Left kidney (tissue), 1 donor: ENCODE measurements at regions not wholly inside any gene's neighbourhood (a gene's known extent, or its start where the extent isn't known, plus 50 kb on each side); places are given as distances from the start of the nearest gene placed in this dataset.
"Not testable (repeated sequence)": the region's sequence is repeated elsewhere in the genome, so short reads cannot be mapped to it uniquely, and the experiment has no call there.

Source experiments
- DNase-seq: peaks from one replicate; pipeline ENCODE4 v3.0.0-alpha.2; 2013

DNA sequence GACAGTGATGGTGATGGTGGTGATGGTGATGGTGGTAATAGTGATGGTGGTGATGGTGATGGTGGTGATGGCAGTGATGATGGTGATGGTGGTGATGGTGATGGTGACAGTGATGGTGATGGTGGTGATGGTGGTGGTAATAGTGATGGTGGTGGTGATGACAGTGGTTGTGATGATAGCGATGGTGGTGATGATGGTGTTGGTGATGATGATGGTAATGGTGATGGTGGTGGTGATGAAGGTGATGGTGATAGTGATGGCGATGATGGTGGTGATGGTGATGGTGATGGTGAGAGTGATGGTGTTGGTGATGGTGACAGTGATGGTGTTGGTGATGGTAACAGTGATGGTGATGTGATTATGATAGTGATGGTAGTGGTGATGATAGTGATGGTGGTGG, 94.3 kb downstream of the ASB1 start:
- no peak for DNase-seq

GRCh38 chr2:238521870-238522269, 95.1 kb downstream of the ASB1 start:
- no peak for DNase-seq

- DNase-seq = peak; percentile 51
Observed at GRCh38 chr2:238523158-238524110, 96.7 kb downstream of the ASB1 start.

DNA sequence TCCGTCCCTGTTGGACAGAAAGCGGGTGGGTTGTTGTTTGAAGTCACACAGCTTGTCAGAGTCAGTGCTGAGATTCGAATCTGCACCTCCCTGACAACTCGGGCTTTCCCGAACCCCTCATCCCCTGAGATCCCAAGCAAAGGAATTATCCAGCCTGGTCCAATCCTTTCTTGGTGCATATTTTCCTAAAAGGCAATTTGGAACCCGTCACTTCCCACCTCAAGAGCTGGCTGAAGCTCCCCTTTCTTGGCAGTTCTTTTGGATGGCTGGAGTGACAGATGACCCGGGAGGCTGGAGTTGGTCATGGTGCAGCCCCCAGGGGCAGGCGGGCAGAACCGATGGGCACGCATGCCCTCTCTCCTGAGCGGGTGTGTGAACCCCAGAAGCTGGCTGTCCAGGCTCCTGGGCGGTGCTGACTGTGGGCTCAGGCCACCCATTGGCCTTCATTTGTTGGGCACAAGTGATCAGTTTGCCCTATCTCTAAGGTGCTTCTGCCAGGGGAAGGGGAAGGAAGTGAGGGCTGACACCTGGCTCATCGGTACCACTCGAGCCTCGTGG, 97.8 kb downstream of the ASB1 start:
- no peak for DNase-seq

- no peak for DNase-seq
Observed at GRCh38 chr2:238525990-238526389, 99.3 kb downstream of the ASB1 start.

GRCh38 chr2:238527565-238527964, 100.8 kb downstream of the ASB1 start:
- DNase-seq = no peak

DNA sequence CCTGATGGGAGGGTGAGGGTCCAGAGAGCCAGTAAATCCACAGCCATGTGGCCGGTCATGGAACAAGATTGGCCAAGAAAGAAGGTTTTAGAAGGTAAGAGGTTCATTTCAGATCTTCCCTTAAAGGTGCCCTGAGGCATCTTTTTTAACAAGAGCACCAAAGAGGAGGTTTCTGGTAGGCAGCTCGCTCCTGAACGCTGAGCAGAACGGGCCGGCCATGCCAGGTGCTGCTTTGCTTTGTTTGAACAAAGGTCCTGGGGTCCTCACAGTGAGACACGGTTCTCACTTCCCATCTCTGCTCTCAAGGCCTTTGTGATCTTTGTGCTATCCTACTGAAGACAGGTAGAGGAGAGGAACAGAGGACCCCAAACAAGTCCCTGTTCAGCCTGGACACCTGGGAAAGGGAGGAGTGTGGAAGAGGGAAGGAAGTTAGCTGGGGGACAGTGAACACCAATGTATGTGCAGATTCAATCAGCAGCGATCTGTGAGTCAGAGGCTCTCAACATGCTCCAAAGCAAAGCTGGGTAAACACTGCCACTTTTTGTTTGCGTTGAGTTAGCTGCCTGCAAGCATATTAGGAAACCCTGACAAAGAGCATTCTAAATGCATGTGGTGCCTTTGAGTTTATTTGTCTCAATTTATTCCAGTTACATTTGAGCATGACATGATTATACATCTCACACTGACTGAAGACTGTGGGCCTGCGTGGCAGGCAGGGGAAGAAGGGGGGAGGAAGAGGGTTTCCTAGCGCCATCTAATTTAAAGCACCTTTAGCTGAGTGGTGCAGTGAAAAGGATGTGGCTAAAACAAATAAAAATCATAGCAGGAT, 102.4 kb downstream of the ASB1 start:
- no peak for DNase-seq

GRCh38 chr2:238531017-238531645, 104.4 kb downstream of the ASB1 start:
- not testable (repeated sequence) for DNase-seq

DNA sequence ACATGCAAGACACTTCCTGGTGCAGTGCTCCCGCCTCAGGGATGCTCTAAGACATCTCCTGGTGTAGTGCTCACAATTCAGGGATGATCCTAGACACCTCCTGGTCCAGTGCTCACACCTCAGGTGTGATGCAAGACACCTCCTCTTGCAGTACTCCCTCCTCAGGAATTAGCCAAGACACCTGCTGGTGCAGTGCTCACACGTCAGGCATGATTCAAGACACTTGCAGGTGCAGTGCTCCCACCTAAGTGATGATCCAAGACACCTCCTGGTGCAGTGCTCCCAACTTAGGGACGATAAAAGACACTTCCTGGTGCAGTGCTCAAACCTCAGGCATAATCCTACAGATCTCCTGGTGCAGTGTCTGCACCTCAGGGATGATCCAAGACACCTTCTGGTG, 117.0 kb downstream of the ASB1 start:
- DNase-seq = not testable (repeated sequence)

GRCh38 chr2:238548902-238549462, 122.3 kb downstream of the ASB1 start:
- DNase-seq = no peak

DNA sequence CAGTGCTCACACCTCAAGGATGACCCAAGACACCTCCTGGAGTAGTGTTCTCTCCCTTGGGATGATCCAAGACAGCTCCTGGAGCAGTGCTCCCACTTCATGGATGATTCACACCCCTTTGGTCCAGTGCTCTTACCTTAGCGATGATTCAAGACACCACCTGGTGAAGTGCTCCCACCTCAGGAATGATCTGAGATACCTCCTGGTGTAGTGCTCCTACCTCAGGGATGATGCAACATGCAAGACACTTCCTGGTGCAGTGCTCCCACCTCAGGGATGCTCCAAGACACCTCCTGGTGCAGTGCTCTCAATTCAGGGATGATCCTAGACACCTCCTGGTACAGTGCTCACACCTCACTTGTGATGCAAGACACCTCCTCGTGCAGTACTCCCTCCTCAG, 123.1 kb downstream of the ASB1 start:
- DNase-seq = no peak

DNA sequence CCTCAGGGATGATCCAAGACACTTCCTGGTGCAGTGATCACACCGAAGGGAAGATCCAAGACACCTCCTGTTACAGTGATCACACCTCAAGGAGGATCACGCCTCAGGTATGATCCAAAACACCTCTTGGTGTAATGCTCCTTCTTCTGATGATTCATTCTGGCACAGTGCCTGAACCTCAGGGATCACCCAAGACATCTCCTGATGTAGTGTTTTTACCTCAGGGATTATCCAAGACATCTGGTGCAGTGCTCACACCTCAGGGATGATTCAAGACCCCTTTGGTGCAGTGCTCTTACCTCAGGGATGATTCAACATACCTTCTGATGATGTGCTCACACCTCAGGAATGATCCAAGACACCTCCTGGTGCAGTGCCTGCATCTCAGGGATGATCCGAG, 124.4 kb downstream of the ASB1 start:
- DNase-seq = no peak

GRCh38 chr2:238552226-238552625, 125.5 kb downstream of the ASB1 start:
- DNase-seq = no peak

GRCh38 chr2:238553159-238553558, 126.4 kb downstream of the ASB1 start:
- no peak for DNase-seq

GRCh38 chr2:238554468-238555315, 128.0 kb downstream of the ASB1 start:
- no peak for DNase-seq

- no peak for DNase-seq
Observed at GRCh38 chr2:238555786-238556542, 129.2 kb downstream of the ASB1 start.

DNA sequence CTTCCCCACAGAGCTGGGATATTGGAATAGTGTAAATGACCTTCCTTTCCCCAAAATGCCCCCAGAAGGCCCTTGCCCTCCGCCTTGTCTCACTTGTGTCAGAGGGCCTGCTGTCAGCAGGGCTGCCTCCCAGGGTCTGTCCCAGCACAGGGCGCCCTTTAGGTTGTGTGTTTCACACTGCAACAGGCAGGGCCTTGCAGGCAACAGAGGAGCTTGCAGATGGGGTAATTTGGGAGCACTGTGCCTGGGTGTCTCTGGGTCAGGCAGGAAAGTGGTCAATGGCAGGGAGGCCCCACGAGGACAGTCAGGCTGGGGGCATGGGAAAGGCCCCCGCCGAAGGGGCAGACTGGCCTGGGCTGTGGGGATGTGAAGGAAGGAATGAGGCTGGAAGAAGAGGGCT, 130.7 kb downstream of the ASB1 start:
- DNase-seq = no peak

GRCh38 chr2:238557936-238558335, 131.2 kb downstream of the ASB1 start:
- DNase-seq = no peak

DNA sequence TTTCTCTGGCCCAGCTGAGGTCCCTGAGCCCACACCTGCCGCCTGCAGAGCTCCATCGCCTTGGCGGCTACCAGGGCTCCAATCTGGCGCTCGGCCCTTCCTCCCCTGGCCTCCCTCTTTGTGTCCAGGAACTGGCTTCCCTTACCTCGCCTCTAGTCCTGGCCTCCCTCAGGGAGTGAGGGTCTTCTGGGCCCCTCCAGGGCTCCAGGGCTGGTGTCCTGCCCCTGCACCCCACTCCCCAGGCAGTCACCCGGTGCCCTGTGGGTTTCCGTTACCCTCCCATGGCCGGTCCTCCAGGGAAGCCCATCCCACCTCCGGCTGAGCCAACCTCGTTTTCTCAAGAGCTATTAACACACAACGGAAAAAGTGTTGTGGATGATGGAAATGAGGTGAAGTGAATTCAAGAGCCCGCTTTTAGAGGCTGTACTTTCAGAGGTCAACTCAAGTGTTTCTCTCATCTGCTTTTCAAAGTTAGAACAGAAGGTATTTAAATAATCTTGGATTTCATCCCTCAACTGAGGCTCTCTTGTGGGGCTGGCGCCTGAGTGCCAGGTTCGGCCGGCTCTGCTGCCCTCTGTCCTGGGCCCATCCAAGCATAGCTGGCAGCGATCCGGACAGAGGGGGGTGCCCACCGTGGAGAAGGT, 131.9 kb downstream of the ASB1 start:
- no peak for DNase-seq

DNA sequence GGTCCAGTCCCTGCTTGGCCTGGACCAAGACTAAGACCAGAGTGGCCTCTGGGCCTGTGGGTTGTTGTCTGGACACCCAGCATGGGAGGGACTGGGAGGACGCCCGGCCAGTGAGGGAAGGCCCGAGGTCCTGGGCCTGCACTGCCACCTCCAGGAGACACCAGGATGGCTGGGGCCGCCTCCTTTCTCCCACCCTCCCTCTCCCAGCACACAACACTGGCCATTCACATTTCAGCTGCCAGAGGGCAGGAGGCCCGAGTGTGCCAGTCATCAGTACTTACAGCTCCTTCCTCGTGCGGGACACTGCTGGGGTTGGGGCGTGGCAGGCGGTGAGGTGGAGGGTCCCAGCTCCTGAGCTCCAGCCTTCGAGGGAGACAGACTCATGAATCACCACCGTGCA, 133.5 kb downstream of the ASB1 start:
- no peak for DNase-seq
